Prostate gland (tissue), 2 donors: ENCODE measurements at regions not wholly inside any gene's neighbourhood (a gene's known extent, or its start where the extent isn't known, plus 50 kb on each side); places are given as distances from the start of the nearest gene placed in this dataset.

ENCODE experiments used
- DNase-seq: peaks from one replicate; pipeline ENCODE4 v3.0.0-alpha.2; 2019; ENCODE audit warnings: low spot score
- H3K27ac ChIP-seq, 2 donors: fragments of 200-600 bp; sonication (generic); 2 replicates each; pipeline ENCODE4 v1.5.1; 2017 to 2019
- H3K27me3 ChIP-seq: fragments of 200-600 bp; sonication (generic); replicated peaks from 2 replicates; pipeline ENCODE4 v1.5.1; 2019; ENCODE audit not compliant: insufficient read depth
- H3K36me3 ChIP-seq, 2 donors: fragments of 200-600 bp; sonication (generic); 1 replicate in 1 of 2; 2 replicates in 1 of 2; pipeline versions ENCODE4 v1.5.1 to v1.8.1; 2017 to 2019
- H3K4me1 ChIP-seq: fragments of 200-600 bp; sonication (generic); replicated peaks from 2 replicates; pipeline ENCODE4 v1.5.1; 2019
- H3K4me3 ChIP-seq, 2 donors: fragments of 200-600 bp; sonication (generic); 2 replicates each; pipeline ENCODE4 v1.5.1; 2017 to 2019
- H3K9me3 ChIP-seq: fragments of 200-600 bp; sonication (generic); 2 replicates; pipeline ENCODE4 v1.5.1; 2017
- POLR2A ChIP-seq: fragments of 450-650 bp; IDR thresholded peaks from one replicate; pipeline ENCODE4 v1.6.1; 2016; ENCODE audit warnings: antibody characterized with exemption, mild to moderate bottlenecking
- POLR2AphosphoS5 ChIP-seq: sonication (generic); formaldehyde crosslinking; IDR thresholded peaks from one replicate; pipeline ENCODE4 v1.6.1; 2017; ENCODE audit warnings: antibody characterized with exemption
- WGBS: methylation state at CpG from one replicate; pipeline ENCODE4 v1.1.5; 2018; 5-methylcytosine and 5-hydroxymethylcytosine counted together
- intact Hi-C: fragments of 100-400 bp; cut with DNase I; formaldehyde crosslinking; loops from one replicate; pipeline ENCODE4 v1.14.2; 2022
- TF ChIP-seq, protein P1 (sequence below), 4 experiments: fragments of 200-600 bp in 2 of 4; fragments of 450-650 bp in 2 of 4; sonication (generic) in 2 of 4; IDR thresholded peaks; 1 replicate in 3 of 4; 2 replicates in 1 of 4; pipeline ENCODE4 v1.5.1; 2016 to 2019; ENCODE audit warnings: antibody characterized with exemption in 4 of 4, mild to moderate bottlenecking in 2 of 4, moderate library complexity in 2 of 4

DNA sequence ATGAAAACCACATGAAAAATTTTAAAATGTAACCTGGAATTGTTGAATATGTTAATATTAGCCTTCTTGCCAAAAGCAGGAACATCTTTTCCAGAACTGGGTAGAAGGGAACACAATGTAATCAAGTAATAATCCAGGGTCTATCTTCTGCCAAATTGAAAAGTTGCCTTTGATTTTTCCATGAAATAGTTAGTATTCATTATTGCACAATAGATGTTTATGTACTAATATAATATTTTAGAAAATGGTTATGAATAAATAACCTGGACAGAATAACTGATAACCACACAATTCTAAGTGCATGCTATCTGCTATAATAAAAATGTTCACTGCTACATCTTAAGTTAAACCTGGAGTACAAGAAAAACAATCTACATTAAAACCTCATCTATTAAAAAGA is 802.3 kb downstream of the LIG4 start:
- no peaks in the 10 kb centered on the region for H3K27me3 ChIP-seq
- TF ChIP-seq POLR2AphosphoS5 = no peak
- TF ChIP-seq, protein P1, sequence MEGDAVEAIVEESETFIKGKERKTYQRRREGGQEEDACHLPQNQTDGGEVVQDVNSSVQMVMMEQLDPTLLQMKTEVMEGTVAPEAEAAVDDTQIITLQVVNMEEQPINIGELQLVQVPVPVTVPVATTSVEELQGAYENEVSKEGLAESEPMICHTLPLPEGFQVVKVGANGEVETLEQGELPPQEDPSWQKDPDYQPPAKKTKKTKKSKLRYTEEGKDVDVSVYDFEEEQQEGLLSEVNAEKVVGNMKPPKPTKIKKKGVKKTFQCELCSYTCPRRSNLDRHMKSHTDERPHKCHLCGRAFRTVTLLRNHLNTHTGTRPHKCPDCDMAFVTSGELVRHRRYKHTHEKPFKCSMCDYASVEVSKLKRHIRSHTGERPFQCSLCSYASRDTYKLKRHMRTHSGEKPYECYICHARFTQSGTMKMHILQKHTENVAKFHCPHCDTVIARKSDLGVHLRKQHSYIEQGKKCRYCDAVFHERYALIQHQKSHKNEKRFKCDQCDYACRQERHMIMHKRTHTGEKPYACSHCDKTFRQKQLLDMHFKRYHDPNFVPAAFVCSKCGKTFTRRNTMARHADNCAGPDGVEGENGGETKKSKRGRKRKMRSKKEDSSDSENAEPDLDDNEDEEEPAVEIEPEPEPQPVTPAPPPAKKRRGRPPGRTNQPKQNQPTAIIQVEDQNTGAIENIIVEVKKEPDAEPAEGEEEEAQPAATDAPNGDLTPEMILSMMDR (IDR thresholded peaks at IDR 0.05) = no peak
- no peak overlapping the region for H3K27ac ChIP-seq
- no peaks in the 10 kb centered on the region for H3K4me1 ChIP-seq
- H3K4me3 ChIP-seq = no peak overlapping the region
- no peaks in the 10 kb centered on the region for H3K9me3 ChIP-seq
- H3K36me3 ChIP-seq = no peaks in the 10 kb centered on the region
- no peak for DNase-seq
- intact Hi-C loops = no loop called here

DNA sequence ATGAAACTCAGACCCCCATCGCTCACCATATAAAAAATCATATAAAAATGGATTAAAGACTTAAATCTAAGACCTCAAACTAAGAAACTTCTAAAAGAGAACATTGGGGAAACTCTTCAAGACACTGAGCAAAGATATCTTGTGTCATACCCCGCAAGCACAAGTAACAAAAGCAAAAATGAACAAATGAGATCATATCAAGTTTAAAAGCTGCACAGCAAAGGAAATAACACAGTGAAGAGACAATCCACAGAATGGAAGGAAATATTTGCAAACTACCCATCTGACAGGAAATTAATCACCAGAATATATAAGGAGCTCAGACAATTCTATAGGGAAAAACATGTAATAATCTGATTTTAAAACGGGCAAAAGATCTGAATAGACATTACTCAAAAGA is 808.3 kb downstream of the LIG4 start:
- TF ChIP-seq, protein P1 (IDR thresholded peaks at IDR 0.05) = no peak
- TF ChIP-seq POLR2AphosphoS5 (no peak), POLR2A (no peak)
- no peak for DNase-seq
- H3K27ac ChIP-seq = no peak overlapping the region
- H3K36me3 ChIP-seq = no peaks in the 10 kb centered on the region
- WGBS = 71% methylated on average over 3 of the region's 3 CpGs
- H3K4me3 ChIP-seq = no peak overlapping the region
- H3K9me3 ChIP-seq = no peaks in the 10 kb centered on the region
- H3K4me1 ChIP-seq = no peaks in the 10 kb centered on the region
- H3K27me3 ChIP-seq = no peaks in the 10 kb centered on the region
- intact Hi-C loops = no loop called here

- Histone ChIP-seq H3K27ac (no peak overlapping the region), H3K9me3 (no peaks in the 10 kb centered on the region), H3K4me1 (no peaks in the 10 kb centered on the region), H3K27me3 (no peaks in the 10 kb centered on the region), H3K4me3 (no peak overlapping the region), H3K36me3 (no peaks in the 10 kb centered on the region)
- 48% methylated on average over 7 of the region's 7 CpGs for WGBS
- intact Hi-C loops = no loop called here
- TF ChIP-seq, protein P1 (IDR thresholded peaks at IDR 0.05) = no peak
- no peak for TF ChIP-seq POLR2AphosphoS5
- no peak for DNase-seq
Measured at GRCh38 chr13:107395927-107396662, 819.2 kb downstream of the LIG4 start.

- no peaks in the 10 kb centered on the region for H3K36me3 ChIP-seq
- no peaks in the 10 kb centered on the region for H3K27me3 ChIP-seq
- 61% methylated on average over 1 of the region's 1 CpG for WGBS
- intact Hi-C loops = no loop called here
- TF ChIP-seq POLR2AphosphoS5 (no peak), POLR2A (no peak)
- TF ChIP-seq, protein P1 (IDR thresholded peaks at IDR 0.05) = no peak
- H3K4me3 ChIP-seq = no peak overlapping the region
- no peaks in the 10 kb centered on the region for H3K4me1 ChIP-seq
- no peak overlapping the region for H3K27ac ChIP-seq
- no peak for DNase-seq
- H3K9me3 ChIP-seq = no peaks in the 10 kb centered on the region
Measured at GRCh38 chr13:107392205-107392604, 823.1 kb downstream of the LIG4 start.

GRCh38 chr13:107387525-107387924 is 819.6 kb upstream of the ARGLU1 start:
- no peaks in the 10 kb centered on the region for H3K27me3 ChIP-seq
- H3K27ac ChIP-seq = no peak overlapping the region
- intact Hi-C loops = no loop called here
- 71% methylated on average over 2 of the region's 2 CpGs for WGBS
- TF ChIP-seq POLR2AphosphoS5 (no peak), POLR2A (no peak)
- TF ChIP-seq, protein P1 (IDR thresholded peaks at IDR 0.05) = no peak
- no peaks in the 10 kb centered on the region for H3K36me3 ChIP-seq
- no peak for DNase-seq
- H3K9me3 ChIP-seq = no peaks in the 10 kb centered on the region
- H3K4me3 ChIP-seq = no peak overlapping the region
- no peaks in the 10 kb centered on the region for H3K4me1 ChIP-seq
